Tibial nerve (tissue), 4 donors: ENCODE measurements at regions not wholly inside any gene's neighbourhood (a gene's known extent, or its start where the extent isn't known, plus 50 kb on each side); places are given as distances from the start of the nearest gene placed in this dataset.

Experiments used
- DNase-seq, 2 donors: peaks; one replicate each; pipeline ENCODE4 v3.0.0-alpha.2; 2019; ENCODE audit warnings: low spot score in 2 of 2
- H3K27ac ChIP-seq, 4 donors: fragments of 200-600 bp; sonication (generic) in 3 of 4; one replicate each; pipeline ENCODE4 v1.5.1; 2017 to 2019; ENCODE audit warnings: mild to moderate bottlenecking in 1 of 4
- H3K27me3 ChIP-seq, 2 donors: fragments of 200-600 bp; sonication (generic) in 1 of 2; one replicate each; pipeline versions ENCODE4 v1.5.1 to v1.6.0; 2017 to 2019
- H3K36me3 ChIP-seq, 3 donors: fragments of 200-600 bp; sonication (generic); one replicate each; pipeline ENCODE4 v1.5.1; 2018 to 2019
- H3K4me1 ChIP-seq, 4 donors: fragments of 200-600 bp; sonication (generic) in 3 of 4; one replicate each; pipeline ENCODE4 v1.5.1; 2017 to 2019
- H3K4me3 ChIP-seq, 4 donors: fragments of 200-600 bp; sonication (generic) in 3 of 4; one replicate each; pipeline ENCODE4 v1.5.1; 2017 to 2019; ENCODE audit warnings: mild to moderate bottlenecking in 1 of 4, moderate library complexity in 1 of 4
- H3K9me3 ChIP-seq, 4 donors: fragments of 200-600 bp; sonication (generic) in 3 of 4; one replicate each; pipeline ENCODE4 v1.5.1; 2017 to 2019
- EP300 ChIP-seq, 2 donors: sonication (generic); formaldehyde crosslinking; IDR thresholded peaks; one replicate each; pipeline ENCODE4 v1.6.1; 2017; ENCODE audit warnings: antibody characterized with exemption in 2 of 2, mild to moderate bottlenecking in 1 of 2
- POLR2A ChIP-seq, 2 donors: fragments of 450-650 bp; IDR thresholded peaks; one replicate each; pipeline ENCODE4 v1.6.1; 2017; ENCODE audit warnings: antibody characterized with exemption in 2 of 2, mild to moderate bottlenecking in 2 of 2, moderate library complexity in 2 of 2
- WGBS, 2 donors: methylation state at CpG; one replicate each; pipeline ENCODE4 v1.1.5; 2018; 5-methylcytosine and 5-hydroxymethylcytosine counted together
- TF ChIP-seq, protein P1 (sequence below), 5 experiments: fragments of 200-600 bp in 3 of 5; fragments of 450-650 bp in 2 of 5; sonication (generic) in 3 of 5; IDR thresholded peaks; one replicate each; pipeline ENCODE4 v1.5.1; 2016 to 2019; ENCODE audit warnings: antibody characterized with exemption in 5 of 5, mild to moderate bottlenecking in 3 of 5, moderate library complexity in 2 of 5

DNA sequence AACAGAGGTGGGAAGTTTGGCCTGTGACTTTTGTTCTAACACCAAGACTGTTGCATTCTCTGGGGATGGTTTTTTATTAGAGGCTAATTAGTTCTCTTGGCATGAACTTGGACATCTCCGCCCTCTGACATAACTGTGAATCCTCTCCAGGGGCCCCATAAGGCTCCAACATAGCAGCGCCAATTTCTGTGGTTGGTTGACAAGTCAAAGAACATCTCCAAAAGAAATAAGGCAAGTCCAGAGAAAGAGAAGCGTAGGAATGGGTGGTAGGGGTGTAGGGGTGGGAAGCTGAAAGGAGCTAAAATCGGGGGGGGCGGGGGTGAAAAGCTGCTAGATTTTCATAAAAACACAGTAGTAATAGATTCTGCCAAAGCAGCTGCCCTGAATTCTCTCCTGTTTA is 81.0 kb upstream of the DAB2 start:
- Histone ChIP-seq H3K9me3 (no peaks in the 10 kb centered on the region), H3K27me3 (no peaks in the 10 kb centered on the region), H3K4me1 (peaks cover 0 to 35% (median 10%) of the 10 kb centered on the region in 4 donors), H3K36me3 (no peaks in the 10 kb centered on the region), H3K27ac (no peak overlapping the region), H3K4me3 (no peak overlapping the region)
- no peak for DNase-seq
- TF ChIP-seq POLR2A (IDR thresholded peaks at IDR 0.05) (no peak), EP300 (IDR thresholded peaks at IDR 0.05) (no peak)
- TF ChIP-seq, protein P1, sequence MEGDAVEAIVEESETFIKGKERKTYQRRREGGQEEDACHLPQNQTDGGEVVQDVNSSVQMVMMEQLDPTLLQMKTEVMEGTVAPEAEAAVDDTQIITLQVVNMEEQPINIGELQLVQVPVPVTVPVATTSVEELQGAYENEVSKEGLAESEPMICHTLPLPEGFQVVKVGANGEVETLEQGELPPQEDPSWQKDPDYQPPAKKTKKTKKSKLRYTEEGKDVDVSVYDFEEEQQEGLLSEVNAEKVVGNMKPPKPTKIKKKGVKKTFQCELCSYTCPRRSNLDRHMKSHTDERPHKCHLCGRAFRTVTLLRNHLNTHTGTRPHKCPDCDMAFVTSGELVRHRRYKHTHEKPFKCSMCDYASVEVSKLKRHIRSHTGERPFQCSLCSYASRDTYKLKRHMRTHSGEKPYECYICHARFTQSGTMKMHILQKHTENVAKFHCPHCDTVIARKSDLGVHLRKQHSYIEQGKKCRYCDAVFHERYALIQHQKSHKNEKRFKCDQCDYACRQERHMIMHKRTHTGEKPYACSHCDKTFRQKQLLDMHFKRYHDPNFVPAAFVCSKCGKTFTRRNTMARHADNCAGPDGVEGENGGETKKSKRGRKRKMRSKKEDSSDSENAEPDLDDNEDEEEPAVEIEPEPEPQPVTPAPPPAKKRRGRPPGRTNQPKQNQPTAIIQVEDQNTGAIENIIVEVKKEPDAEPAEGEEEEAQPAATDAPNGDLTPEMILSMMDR (IDR thresholded peaks at IDR 0.05): no peak
- WGBS, 2 donors: 68 to 70% methylated on average over 5 of the region's 5 CpGs

DNA sequence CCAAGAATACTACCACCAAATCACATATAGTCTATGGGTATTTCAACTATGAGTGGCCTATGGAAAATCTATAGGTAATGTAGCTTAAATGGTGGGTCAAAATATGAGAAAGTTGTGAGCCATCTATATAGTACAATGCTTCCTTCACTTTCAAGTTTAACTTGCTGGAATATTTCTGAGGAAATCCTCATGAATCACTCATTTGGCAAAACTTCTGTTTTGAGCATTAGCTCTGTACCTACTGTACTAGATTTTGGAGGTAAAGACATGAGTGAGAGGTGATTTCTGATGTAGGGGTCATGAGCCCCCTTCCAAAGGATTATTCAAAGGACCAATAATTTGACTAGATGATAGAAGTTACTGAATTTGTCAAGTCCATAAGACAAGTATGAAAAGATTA is 80.6 kb upstream of the DAB2 start:
- no peak overlapping the region for H3K27ac ChIP-seq
- no peaks in the 10 kb centered on the region for H3K27me3 ChIP-seq
- H3K4me3 ChIP-seq: no peak overlapping the region
- TF ChIP-seq EP300 (IDR thresholded peaks at IDR 0.05) (no peak), POLR2A (IDR thresholded peaks at IDR 0.05) (no peak)
- TF ChIP-seq, protein P1 (IDR thresholded peaks at IDR 0.05): no peak
- H3K36me3 ChIP-seq: no peaks in the 10 kb centered on the region
- H3K9me3 ChIP-seq: no peaks in the 10 kb centered on the region
- peaks cover 0 to 39% (median 10%) of the 10 kb centered on the region in 4 donors for H3K4me1 ChIP-seq
- no peak for DNase-seq

DNA sequence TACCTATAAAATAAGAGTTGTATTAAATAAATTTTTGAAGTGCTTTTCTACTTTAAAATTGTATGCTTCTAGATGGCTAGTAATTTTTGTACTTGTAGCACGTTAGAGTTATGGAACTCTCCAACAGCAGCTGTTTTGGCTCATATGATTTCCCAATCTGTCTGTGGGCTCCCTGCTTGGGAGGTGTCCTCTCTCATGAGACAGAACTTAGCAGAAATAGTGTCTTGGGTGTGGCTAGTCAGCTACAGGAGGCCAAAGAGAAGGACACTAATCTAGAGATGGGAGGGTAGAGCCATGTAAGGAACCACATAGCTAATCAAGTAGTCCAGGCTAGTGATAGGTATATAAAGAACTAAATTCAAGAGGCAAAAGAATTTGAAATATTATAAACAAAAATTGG is 78.4 kb upstream of the DAB2 start:
- WGBS, 2 donors: 56 to 62% methylated on average over 1 of the region's 1 CpG
- peak overlapping the region in 2 of 4 donors; percentile 49 to 53 for H3K27ac ChIP-seq
- TF ChIP-seq EP300 (IDR thresholded peaks at IDR 0.05): peak in 1 of 2 donors; percentile 77
- TF ChIP-seq POLR2A (IDR thresholded peaks at IDR 0.05): no peak

DNA sequence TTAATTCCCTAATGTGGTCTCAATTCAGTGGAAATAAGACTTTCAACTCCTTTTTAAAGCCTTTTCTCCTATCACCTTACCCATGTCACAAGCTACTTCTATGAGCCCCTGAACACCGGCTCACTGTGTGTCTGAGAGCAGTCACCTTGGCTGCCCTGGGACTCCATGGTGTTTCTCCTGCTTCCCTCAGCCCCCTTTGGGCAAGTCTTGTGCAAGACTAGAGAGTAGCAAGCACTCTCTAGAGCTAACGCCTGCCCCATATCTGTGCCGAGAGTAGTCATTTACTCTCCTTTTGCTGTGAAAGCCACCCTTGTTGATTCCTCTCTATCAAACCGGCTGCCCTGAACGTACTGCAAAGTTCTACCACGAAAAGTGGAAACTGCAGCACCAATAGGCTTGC is 77.9 kb upstream of the DAB2 start:
- 79 to 83% methylated on average over 6 of the region's 6 CpGs for WGBS, 2 donors
- H3K9me3 ChIP-seq: no peaks in the 10 kb centered on the region
- DNase-seq: no peak
- TF ChIP-seq, protein P1 (IDR thresholded peaks at IDR 0.05): no peak
- no peak for TF ChIP-seq POLR2A (IDR thresholded peaks at IDR 0.05)
- no peak for TF ChIP-seq EP300 (IDR thresholded peaks at IDR 0.05)
- no peaks in the 10 kb centered on the region for H3K27me3 ChIP-seq
- peak overlapping the region in 2 of 4 donors; percentile 49 to 53 for H3K27ac ChIP-seq
- no peaks in the 10 kb centered on the region for H3K36me3 ChIP-seq
- H3K4me3 ChIP-seq: no peak overlapping the region
- peaks cover 0 to 50% (median 13%) of the 10 kb centered on the region in 4 donors for H3K4me1 ChIP-seq

More for the DNA sequence above, 78.4 kb upstream of the DAB2 start:
- Histone ChIP-seq H3K4me1 (peaks cover 0 to 46% (median 12%) of the 10 kb centered on the region in 4 donors), H3K36me3 (no peaks in the 10 kb centered on the region), H3K4me3 (no peak overlapping the region), H3K9me3 (no peaks in the 10 kb centered on the region), H3K27me3 (no peaks in the 10 kb centered on the region)
- peak in 1 of 2 donors; percentile 33 for DNase-seq

DNA sequence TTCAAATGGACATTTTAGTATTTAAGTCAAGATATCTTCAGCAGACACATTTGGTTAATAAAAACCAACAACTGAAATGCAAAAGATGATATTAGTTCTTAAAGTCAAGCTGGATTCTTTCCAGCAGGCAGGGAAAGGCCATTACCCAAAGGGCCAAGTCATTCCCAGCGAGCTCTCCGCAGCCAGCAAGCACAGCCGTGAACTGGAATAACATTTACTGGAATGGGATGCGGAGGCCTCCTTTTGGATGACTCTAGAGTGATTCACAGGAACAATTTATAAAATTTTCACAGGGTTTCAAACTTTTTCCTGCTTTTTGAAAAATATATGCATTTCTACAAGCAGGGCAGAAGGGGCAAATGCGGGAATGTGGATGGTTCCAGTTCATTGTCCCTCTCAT is 76.6 kb upstream of the DAB2 start:
- Histone ChIP-seq H3K27ac (peak overlapping the region in 1 of 4 donors; percentile 53), H3K9me3 (no peaks in the 10 kb centered on the region), H3K27me3 (no peaks in the 10 kb centered on the region), H3K4me3 (no peak overlapping the region), H3K36me3 (no peaks in the 10 kb centered on the region), H3K4me1 (peaks cover 0 to 50% (median 13%) of the 10 kb centered on the region in 4 donors)
- peak in 1 of 2 donors; percentile 54 for DNase-seq
- TF ChIP-seq POLR2A (IDR thresholded peaks at IDR 0.05) (no peak), EP300 (IDR thresholded peaks at IDR 0.05) (no peak)
- TF ChIP-seq, protein P1 (IDR thresholded peaks at IDR 0.05): no peak
- WGBS, 2 donors: 26 to 36% methylated on average over 5 of the region's 5 CpGs
